H1 (cell line): ENCODE measurements at regions not wholly inside any gene's neighbourhood (a gene's known extent, or its start where the extent isn't known, plus 50 kb on each side); places are given as distances from the start of the nearest gene placed in this dataset.

Experiments
- CHD1 ChIP-seq: IDR thresholded peaks from 2 replicates; pipeline ENCODE4 v1.6.1; 2012; ENCODE audit warnings: low read depth, low read length, improper control_type of control experiment
- SIRT6 ChIP-seq: IDR thresholded peaks from one replicate; pipeline ENCODE4 v1.7.1; 2012; ENCODE audit warnings: low read length, inconsistent platforms

- TF ChIP-seq SIRT6 (no peak), CHD1 (no peak)
These were observed 264.0 kb upstream of the NFE2L3 start (continued) for GRCh38 chr7:25887795-25888559.
